ENCODE measurements at regions not wholly inside any gene's neighbourhood (a gene's known extent, or its start where the extent isn't known, plus 50 kb on each side); places are given as distances from the start of the nearest gene placed in this dataset.

- DNase-seq, result no peak
Observed at GRCh38 chr2:193590831-193591230, 1396.1 kb upstream of the TMEFF2 start.

GRCh38 chr2:193584522-193584938 is 1389.8 kb upstream of the TMEFF2 start:
- peak; percentile 58 for DNase-seq

- peak; percentile 35 for DNase-seq
Observed at GRCh38 chr2:193583638-193584400, 1389.1 kb upstream of the TMEFF2 start.

- no peak for DNase-seq
Observed at GRCh38 chr2:193581807-193582206, 1387.1 kb upstream of the TMEFF2 start.

GRCh38 chr2:193580176-193580950 is 1385.6 kb upstream of the TMEFF2 start:
- no peak for DNase-seq

GRCh38 chr2:193566886-193567285 is 1372.2 kb upstream of the TMEFF2 start:
- no peak for DNase-seq

- no peak for DNase-seq
Observed at GRCh38 chr2:193566276-193566675, 1371.5 kb upstream of the TMEFF2 start.

- DNase-seq, result no peak
Observed at GRCh38 chr2:193562031-193562430, 1367.3 kb upstream of the TMEFF2 start.

GRCh38 chr2:193561054-193561453 is 1366.3 kb upstream of the TMEFF2 start:
- peak; percentile 18 for DNase-seq

- DNase-seq, result peak; percentile 19
Observed at GRCh38 chr2:193556766-193557470, 1362.2 kb upstream of the TMEFF2 start.

GRCh38 chr2:193549661-193550060 is 1354.9 kb upstream of the TMEFF2 start:
- DNase-seq, result no peak

GRCh38 chr2:193542762-193543161 is 1348.0 kb upstream of the TMEFF2 start:
- DNase-seq, result no peak

- no peak for DNase-seq
Observed at GRCh38 chr2:193539188-193539587, 1344.5 kb upstream of the TMEFF2 start.

- DNase-seq, result no peak
Observed at GRCh38 chr2:193538061-193538460, 1343.3 kb upstream of the TMEFF2 start.

- no peak for DNase-seq
Observed at GRCh38 chr2:193537531-193537930, 1342.8 kb upstream of the TMEFF2 start.

- no peak for DNase-seq
Observed at GRCh38 chr2:193528458-193528857, 1333.7 kb upstream of the TMEFF2 start.

- DNase-seq, result no peak
Observed at GRCh38 chr2:193527146-193527545, 1332.4 kb upstream of the TMEFF2 start.

GRCh38 chr2:193523662-193524061 is 1328.9 kb upstream of the TMEFF2 start:
- DNase-seq, result peak; percentile 2

GRCh38 chr2:193521523-193521922 is 1326.8 kb upstream of the TMEFF2 start:
- no peak for DNase-seq

GRCh38 chr2:193520709-193521458 is 1326.2 kb upstream of the TMEFF2 start:
- DNase-seq, result no peak

- peak; percentile 86 for DNase-seq
Observed at GRCh38 chr2:193518041-193518817, 1323.5 kb upstream of the TMEFF2 start.

GRCh38 chr2:193517615-193518014 is 1322.9 kb upstream of the TMEFF2 start:
- DNase-seq, result no peak
